ENCODE measurements at regions not wholly inside any gene's neighbourhood (a gene's known extent, or its start where the extent isn't known, plus 50 kb on each side); places are given as distances from the start of the nearest gene placed in this dataset.

GRCh38 chr3:146679995-146680394 lies 74.8 kb upstream of the PLSCR5 start:
- ATAC-seq (no peak), DNase-seq (ENCODE audit: low read depth, low spot score) (no peak)
- Histone ChIP-seq H3K4me3 (replicated peaks in 1 of 2; ENCODE audit: low read depth in 1 of 2, low read length in 2 of 2) (no peak overlapping the region), H4K20me1 (ENCODE audit: insufficient read depth) (no peaks in the 10 kb centered on the region), H3K79me2 (ENCODE audit: insufficient read depth, low read length) (no peaks in the 10 kb centered on the region), H2AFZ (ENCODE audit: low read depth, low read length, poor library complexity, severe bottlenecking) (no peak overlapping the region), H3K9me3 (ENCODE audit: control insufficient read depth in 1 of 2, insufficient read depth in 1 of 2, low read depth in 1 of 2, low read length in 2 of 2) (no peaks in the 10 kb centered on the region), H3K27ac (ENCODE audit: low read depth, low read length) (no peak overlapping the region), H3K4me2 (ENCODE audit: low read length) (no peak overlapping the region), H3K36me3 (ENCODE audit: control insufficient read depth in 1 of 2, insufficient read depth in 2 of 2, low read length in 2 of 2) (no peaks in the 10 kb centered on the region), H3K9ac (ENCODE audit: low read length) (no peak overlapping the region), H3K27me3 (ENCODE audit: insufficient read depth, low read length) (no peaks in the 10 kb centered on the region), H3K9me2 (ENCODE audit: insufficient read depth) (no peaks in the 10 kb centered on the region), H3K4me1 (ENCODE audit: control insufficient read depth in 1 of 2, insufficient read depth in 2 of 2, low read length in 2 of 2) (no peaks in the 10 kb centered on the region)
- RAD21 ChIA-PET (ENCODE audit: low non-redundant PET in 1 of 2, low total read pairs in 2 of 2, uncharacterized antibody in 2 of 2, unreplicated experiment in 2 of 2): no interaction called here
- CTCF ChIA-PET: no interaction called here
- no TSS peak for BruUV-seq (replicated peaks)
- intact Hi-C loops (cut with micrococcal nuclease): no loop called here
- POLR2A ChIA-PET: no interaction called here
- TF ChIP-seq RAD21 (IDR thresholded peaks at IDR 0.05; ENCODE audit: low read depth) (no peak), FOSL1 (IDR thresholded peaks at IDR 0.05; ENCODE audit: low read depth) (no peak), JUND (IDR thresholded peaks at IDR 0.05) (no peak), EGR1 (IDR thresholded peaks at IDR 0.05; ENCODE audit: low read depth) (no peak), ZNF274 (IDR thresholded peaks at IDR 0.05; ENCODE audit: low read depth, low read length) (no peak), SP1 (IDR thresholded peaks at IDR 0.05; ENCODE audit: low read depth) (no peak), ELF1 (IDR thresholded peaks at IDR 0.05; ENCODE audit: borderline replicate concordance, low read depth) (no peak), MAX (IDR thresholded peaks at IDR 0.05) (no peak), YY1 (IDR thresholded peaks at IDR 0.05; ENCODE audit: extremely low read depth, insufficient replicate concordance, low read depth, low read length) (no peak), SRF (IDR thresholded peaks at IDR 0.05; ENCODE audit: low read depth) (no peak), TCF7L2 (IDR thresholded peaks at IDR 0.05; ENCODE audit: borderline replicate concordance, extremely low read depth, insufficient read depth, insufficient read length) (no peak), ZFX (IDR thresholded peaks at IDR 0.05) (no peak)

- Histone ChIP-seq H3K4me2 (ENCODE audit: low read length) (no peak overlapping the region), H3K27ac (ENCODE audit: low read depth, low read length) (no peak overlapping the region), H3K9me3 (ENCODE audit: control insufficient read depth in 1 of 2, insufficient read depth in 1 of 2, low read depth in 1 of 2, low read length in 2 of 2) (no peaks in the 10 kb centered on the region), H3K4me1 (ENCODE audit: control insufficient read depth in 1 of 2, insufficient read depth in 2 of 2, low read length in 2 of 2) (no peaks in the 10 kb centered on the region), H4K20me1 (ENCODE audit: insufficient read depth) (no peaks in the 10 kb centered on the region), H3K36me3 (ENCODE audit: control insufficient read depth in 1 of 2, insufficient read depth in 2 of 2, low read length in 2 of 2) (no peaks in the 10 kb centered on the region), H3K9ac (ENCODE audit: low read length) (no peak overlapping the region), H3K27me3 (ENCODE audit: insufficient read depth, low read length) (no peaks in the 10 kb centered on the region), H3K4me3 (replicated peaks in 1 of 2; ENCODE audit: low read depth in 1 of 2, low read length in 2 of 2) (no peak overlapping the region), H3K79me2 (ENCODE audit: insufficient read depth, low read length) (no peaks in the 10 kb centered on the region), H3K9me2 (ENCODE audit: insufficient read depth) (no peaks in the 10 kb centered on the region), H2AFZ (ENCODE audit: low read depth, low read length, poor library complexity, severe bottlenecking) (no peak overlapping the region)
- intact Hi-C loops (cut with micrococcal nuclease): no loop called here
- DNase-seq (ENCODE audit: low read depth, low spot score) (no peak), ATAC-seq (no peak)
- BruUV-seq (replicated peaks): no TSS peak
- POLR2A ChIA-PET: no interaction called here
- CTCF ChIA-PET: no interaction called here
- RAD21 ChIA-PET (ENCODE audit: low non-redundant PET in 1 of 2, low total read pairs in 2 of 2, uncharacterized antibody in 2 of 2, unreplicated experiment in 2 of 2): no interaction called here
- no peak for TF ChIP-seq REST (IDR thresholded peaks at IDR 0.05; ENCODE audit: low read depth)
- TF ChIP-seq CBX3 (IDR thresholded peaks at IDR 0.05; ENCODE audit: low read depth): no peak
- TF ChIP-seq ZNF274 (IDR thresholded peaks at IDR 0.05; ENCODE audit: low read depth, low read length): no peak
- TF ChIP-seq JUND (IDR thresholded peaks at IDR 0.05): no peak
- no peak for TF ChIP-seq ELF1 (IDR thresholded peaks at IDR 0.05; ENCODE audit: borderline replicate concordance, low read depth)
- TF ChIP-seq EGR1 (IDR thresholded peaks at IDR 0.05; ENCODE audit: low read depth): no peak
- TF ChIP-seq ATF3 (IDR thresholded peaks at IDR 0.05): no peak
- no peak for TF ChIP-seq SP1 (IDR thresholded peaks at IDR 0.05; ENCODE audit: low read depth)
- TF ChIP-seq MAX (IDR thresholded peaks at IDR 0.05): no peak
- no peak for TF ChIP-seq SRF (IDR thresholded peaks at IDR 0.05; ENCODE audit: low read depth)
Observed at GRCh38 chr3:146679191-146679590, 74.0 kb upstream of the PLSCR5 start.
